Fibroblast of lung (primary cell): ENCODE measurements at regions not wholly inside any gene's neighbourhood (a gene's known extent, or its start where the extent isn't known, plus 50 kb on each side); places are given as distances from the start of the nearest gene placed in this dataset.

ENCODE experiments used
- EZH2 ChIP-seq: IDR thresholded peaks from 2 replicates; pipeline ENCODE4 v1.5.1; 2012; ENCODE audit warnings: low read length, control low read depth, mild to moderate bottlenecking; ENCODE audit errors: missing control alignments
- TF ChIP-seq, protein P1 (sequence below), 2 donors: IDR thresholded peaks in 1 of 2; conservative IDR thresholded peaks in 1 of 2; 1 replicate in 1 of 2; 2 replicates in 1 of 2; pipeline ENCODE4 v1.5.1; 2011 to 2012; ENCODE audit warnings: low read length in 2 of 2, control low read depth in 1 of 2, inconsistent platforms in 1 of 2, low read depth in 1 of 2, mild to moderate bottlenecking in 1 of 2

DNA sequence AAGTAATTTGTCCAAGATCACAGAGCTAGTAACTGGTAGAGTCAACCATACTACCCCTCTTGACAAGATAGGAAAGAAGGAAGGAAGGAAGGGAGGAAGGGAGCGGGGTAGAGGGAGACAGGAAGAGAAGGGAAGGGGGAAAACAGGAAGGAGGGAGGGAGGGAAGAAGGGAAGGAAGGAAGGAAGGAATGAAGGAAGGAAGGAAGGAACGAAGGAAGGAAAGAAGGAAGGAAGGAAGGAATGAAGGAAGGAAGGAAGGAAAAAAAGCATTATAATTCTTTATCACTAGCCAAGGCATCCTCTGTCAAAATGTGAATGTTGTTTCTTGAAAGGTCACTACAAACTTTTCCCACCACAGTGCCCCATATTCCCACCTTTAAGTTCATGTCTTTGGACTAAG lies 223.6 kb downstream of the SHQ1 start:
- TF ChIP-seq, protein P1, sequence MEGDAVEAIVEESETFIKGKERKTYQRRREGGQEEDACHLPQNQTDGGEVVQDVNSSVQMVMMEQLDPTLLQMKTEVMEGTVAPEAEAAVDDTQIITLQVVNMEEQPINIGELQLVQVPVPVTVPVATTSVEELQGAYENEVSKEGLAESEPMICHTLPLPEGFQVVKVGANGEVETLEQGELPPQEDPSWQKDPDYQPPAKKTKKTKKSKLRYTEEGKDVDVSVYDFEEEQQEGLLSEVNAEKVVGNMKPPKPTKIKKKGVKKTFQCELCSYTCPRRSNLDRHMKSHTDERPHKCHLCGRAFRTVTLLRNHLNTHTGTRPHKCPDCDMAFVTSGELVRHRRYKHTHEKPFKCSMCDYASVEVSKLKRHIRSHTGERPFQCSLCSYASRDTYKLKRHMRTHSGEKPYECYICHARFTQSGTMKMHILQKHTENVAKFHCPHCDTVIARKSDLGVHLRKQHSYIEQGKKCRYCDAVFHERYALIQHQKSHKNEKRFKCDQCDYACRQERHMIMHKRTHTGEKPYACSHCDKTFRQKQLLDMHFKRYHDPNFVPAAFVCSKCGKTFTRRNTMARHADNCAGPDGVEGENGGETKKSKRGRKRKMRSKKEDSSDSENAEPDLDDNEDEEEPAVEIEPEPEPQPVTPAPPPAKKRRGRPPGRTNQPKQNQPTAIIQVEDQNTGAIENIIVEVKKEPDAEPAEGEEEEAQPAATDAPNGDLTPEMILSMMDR (conservative IDR thresholded peaks at IDR 0.05 in 1 of 2, IDR thresholded peaks at IDR 0.05 in 1 of 2; ENCODE audit: low read depth in 1 of 2, low read length in 2 of 2), result no peak
- no peak for TF ChIP-seq EZH2
